ENCODE measurements at regions not wholly inside any gene's neighbourhood (a gene's known extent, or its start where the extent isn't known, plus 50 kb on each side); places are given as distances from the start of the nearest gene placed in this dataset.
"Not testable (repeated sequence)": the region's sequence is repeated elsewhere in the genome, so short reads cannot be mapped to it uniquely, and the experiment has no call there.

GRCh38 chr12:72995616-72996015 is 723.4 kb downstream of the TRHDE start:
- dilution Hi-C loops (cut with MboI; ENCODE audit: extremely low pct_ligation_motif_present, low sequenced_read_pairs), result no loop called here

GRCh38 chr12:73001806-73002205 is 729.6 kb downstream of the TRHDE start:
- H3K36me3 ChIP-seq (ENCODE audit: control insufficient read depth in 2 of 2, extremely low read depth in 1 of 2, insufficient read depth in 2 of 2, low read length in 2 of 2); H3K9me1 ChIP-seq (ENCODE audit: control insufficient read depth, extremely low read depth, insufficient read depth, low read length); H4K20me1 ChIP-seq (ENCODE audit: control insufficient read depth, extremely low read depth, insufficient read depth, low read length); H3K9me3 ChIP-seq (ENCODE audit: control insufficient read depth, low read depth, low read length); dilution Hi-C loops (cut with MboI; ENCODE audit: extremely low pct_ligation_motif_present, low sequenced_read_pairs); DNase-seq (ENCODE audit: low read depth, low spot score); H3K4me1 ChIP-seq (ENCODE audit: control insufficient read depth, extremely low read depth, insufficient read depth, low read length); H3K4me3 ChIP-seq (ENCODE audit: control insufficient read depth in 2 of 3, extremely low read depth in 1 of 3, insufficient read depth in 2 of 3, low read depth in 1 of 3, low read length in 3 of 3); H3K79me2 ChIP-seq (ENCODE audit: control insufficient read depth, insufficient read depth, low read length); H2AFZ ChIP-seq (ENCODE audit: control insufficient read depth, low read length); H3K9ac ChIP-seq (ENCODE audit: control insufficient read depth, extremely low read depth, insufficient read depth, low read length); H3K4me2 ChIP-seq (ENCODE audit: control insufficient read depth, extremely low read depth, insufficient read depth, low read depth, low read length); H3K27me3 ChIP-seq (ENCODE audit: control insufficient read depth, extremely low read depth, insufficient read depth, low read length); H3K27ac ChIP-seq (ENCODE audit: control insufficient read depth, insufficient read depth, low read length); FAIRE-seq: not testable (repeated sequence)

More at GRCh38 chr12:72995616-72996015, 723.4 kb downstream of the TRHDE start:
- no peak overlapping the region for H3K9ac ChIP-seq (ENCODE audit: control insufficient read depth, extremely low read depth, insufficient read depth, low read length)
- H3K79me2 ChIP-seq (ENCODE audit: control insufficient read depth, insufficient read depth, low read length), result no peaks in the 10 kb centered on the region
- H3K9me1 ChIP-seq (ENCODE audit: control insufficient read depth, extremely low read depth, insufficient read depth, low read length), result no peaks in the 10 kb centered on the region
- H2AFZ ChIP-seq (ENCODE audit: control insufficient read depth, low read length), result no peak overlapping the region
- no peak overlapping the region for H3K4me2 ChIP-seq (ENCODE audit: control insufficient read depth, extremely low read depth, insufficient read depth, low read depth, low read length)
- H3K4me1 ChIP-seq (ENCODE audit: control insufficient read depth, extremely low read depth, insufficient read depth, low read length), result no peaks in the 10 kb centered on the region
- no peaks in the 10 kb centered on the region for H3K9me3 ChIP-seq (ENCODE audit: control insufficient read depth, low read depth, low read length)
- no peak overlapping the region for H3K4me3 ChIP-seq (ENCODE audit: control insufficient read depth in 2 of 3, extremely low read depth in 1 of 3, insufficient read depth in 2 of 3, low read depth in 1 of 3, low read length in 3 of 3)
- TF ChIP-seq EZH2 (IDR thresholded peaks at IDR 0.05; ENCODE audit: low read length) (no peak), CTCF (optimal IDR thresholded peaks at IDR 0.05 in 1 of 3, IDR thresholded peaks at IDR 0.05 in 1 of 3, conservative IDR thresholded peaks at IDR 0.05 in 1 of 3; ENCODE audit: extremely low read depth in 1 of 3, insufficient read depth in 2 of 3, low read length in 3 of 3) (no peak)
- H3K27ac ChIP-seq (ENCODE audit: control insufficient read depth, insufficient read depth, low read length), result no peak overlapping the region
- H3K36me3 ChIP-seq (ENCODE audit: control insufficient read depth in 2 of 2, extremely low read depth in 1 of 2, insufficient read depth in 2 of 2, low read length in 2 of 2), result no peaks in the 10 kb centered on the region
- H4K20me1 ChIP-seq (ENCODE audit: control insufficient read depth, extremely low read depth, insufficient read depth, low read length), result no peaks in the 10 kb centered on the region
- no peaks in the 10 kb centered on the region for H3K27me3 ChIP-seq (ENCODE audit: control insufficient read depth, extremely low read depth, insufficient read depth, low read length)
- DNase-seq (ENCODE audit: low read depth, low spot score) (no peak), FAIRE-seq (no peak)

- H3K27me3 ChIP-seq (ENCODE audit: control insufficient read depth, extremely low read depth, insufficient read depth, low read length); DNase-seq (ENCODE audit: low read depth, low spot score); H4K20me1 ChIP-seq (ENCODE audit: control insufficient read depth, extremely low read depth, insufficient read depth, low read length); H3K36me3 ChIP-seq (ENCODE audit: control insufficient read depth in 2 of 2, extremely low read depth in 1 of 2, insufficient read depth in 2 of 2, low read length in 2 of 2); H3K4me3 ChIP-seq (ENCODE audit: control insufficient read depth in 2 of 3, extremely low read depth in 1 of 3, insufficient read depth in 2 of 3, low read depth in 1 of 3, low read length in 3 of 3); FAIRE-seq; dilution Hi-C loops (cut with MboI; ENCODE audit: extremely low pct_ligation_motif_present, low sequenced_read_pairs); H2AFZ ChIP-seq (ENCODE audit: control insufficient read depth, low read length); H3K9me1 ChIP-seq (ENCODE audit: control insufficient read depth, extremely low read depth, insufficient read depth, low read length); H3K9ac ChIP-seq (ENCODE audit: control insufficient read depth, extremely low read depth, insufficient read depth, low read length); H3K4me2 ChIP-seq (ENCODE audit: control insufficient read depth, extremely low read depth, insufficient read depth, low read depth, low read length); H3K27ac ChIP-seq (ENCODE audit: control insufficient read depth, insufficient read depth, low read length); H3K79me2 ChIP-seq (ENCODE audit: control insufficient read depth, insufficient read depth, low read length); H3K9me3 ChIP-seq (ENCODE audit: control insufficient read depth, low read depth, low read length); H3K4me1 ChIP-seq (ENCODE audit: control insufficient read depth, extremely low read depth, insufficient read depth, low read length): not testable (repeated sequence)
Measured at GRCh38 chr12:73002504-73002903, 730.3 kb downstream of the TRHDE start.

- H3K9me1 ChIP-seq (ENCODE audit: control insufficient read depth, extremely low read depth, insufficient read depth, low read length); DNase-seq (ENCODE audit: low read depth, low spot score); H2AFZ ChIP-seq (ENCODE audit: control insufficient read depth, low read length); H3K4me1 ChIP-seq (ENCODE audit: control insufficient read depth, extremely low read depth, insufficient read depth, low read length); H3K36me3 ChIP-seq (ENCODE audit: control insufficient read depth in 2 of 2, extremely low read depth in 1 of 2, insufficient read depth in 2 of 2, low read length in 2 of 2); H3K9me3 ChIP-seq (ENCODE audit: control insufficient read depth, low read depth, low read length); dilution Hi-C loops (cut with MboI; ENCODE audit: extremely low pct_ligation_motif_present, low sequenced_read_pairs); H3K4me3 ChIP-seq (ENCODE audit: control insufficient read depth in 2 of 3, extremely low read depth in 1 of 3, insufficient read depth in 2 of 3, low read depth in 1 of 3, low read length in 3 of 3); H3K27ac ChIP-seq (ENCODE audit: control insufficient read depth, insufficient read depth, low read length); H3K4me2 ChIP-seq (ENCODE audit: control insufficient read depth, extremely low read depth, insufficient read depth, low read depth, low read length); H4K20me1 ChIP-seq (ENCODE audit: control insufficient read depth, extremely low read depth, insufficient read depth, low read length); H3K79me2 ChIP-seq (ENCODE audit: control insufficient read depth, insufficient read depth, low read length); FAIRE-seq; H3K27me3 ChIP-seq (ENCODE audit: control insufficient read depth, extremely low read depth, insufficient read depth, low read length); H3K9ac ChIP-seq (ENCODE audit: control insufficient read depth, extremely low read depth, insufficient read depth, low read length): not testable (repeated sequence)
Measured at GRCh38 chr12:73009138-73009834, 737.1 kb downstream of the TRHDE start.

All from keratinocyte (primary cell).